SK-N-SH (cell line): ENCODE measurements at regions not wholly inside any gene's neighbourhood (a gene's known extent, or its start where the extent isn't known, plus 50 kb on each side); places are given as distances from the start of the nearest gene placed in this dataset.

Experiments
- CHD2 ChIP-seq: fragments of 150-350 bp; IDR thresholded peaks from 2 replicates; pipeline ENCODE4 v1.6.1; 2018; ENCODE audit warnings: low read length; ENCODE audit not compliant: partially characterized antibody
- CTCF ChIP-seq: fragments of 200-600 bp; sonication (generic); IDR thresholded peaks from 2 replicates; pipeline ENCODE4 v1.6.1; 2017; ENCODE audit warnings: antibody characterized with exemption, mild to moderate bottlenecking, moderate library complexity
- EP300 ChIP-seq, 2 experiments: IDR thresholded peaks; 2 replicates each; pipeline versions ENCODE4 v1.4.0 to v1.6.1; 2012; ENCODE audit warnings: borderline replicate concordance in 1 of 2, low read depth in 1 of 2, low read length in 1 of 2
- EZH2phosphoT487 ChIP-seq: fragments of 200-600 bp; sonication (generic); IDR thresholded peaks from 2 replicates; pipeline ENCODE4 v1.6.1; 2017; ENCODE audit warnings: low read depth, mixed run types, mild to moderate bottlenecking, antibody characterized with exemption, moderate library complexity, borderline replicate concordance
- FOXJ3 ChIP-seq: sonication (generic); formaldehyde crosslinking; IDR thresholded peaks from 2 replicates; pipeline ENCODE4 v1.5.1; 2020; ENCODE audit warnings: mild to moderate bottlenecking, missing genetic modification reagents
- JUND ChIP-seq: IDR thresholded peaks from 2 replicates; pipeline ENCODE4 v1.4.0; 2012
- NRF1 ChIP-seq: IDR thresholded peaks from 2 replicates; pipeline ENCODE4 v1.6.1; 2012; ENCODE audit warnings: low read depth, mild to moderate bottlenecking, low read length
- PBX3 ChIP-seq: IDR thresholded peaks from 2 replicates; pipeline ENCODE4; 2012
- RAD21 ChIP-seq: IDR thresholded peaks from 2 replicates; pipeline ENCODE4 v1.6.1; 2012; ENCODE audit warnings: mild to moderate bottlenecking, low read length
- SIN3A ChIP-seq: IDR thresholded peaks from 2 replicates; pipeline ENCODE4 v1.6.1; 2012; ENCODE audit warnings: low read depth, mild to moderate bottlenecking, low read length, moderate library complexity, borderline replicate concordance
- TAF1 ChIP-seq: IDR thresholded peaks from 2 replicates; pipeline ENCODE4 v1.6.1; 2012; ENCODE audit warnings: low read depth, mild to moderate bottlenecking, low read length, moderate library complexity, borderline replicate concordance
- USF1 ChIP-seq: IDR thresholded peaks from 2 replicates; pipeline ENCODE4 v1.4.0; 2012; ENCODE audit warnings: low read depth, borderline replicate concordance

- TF ChIP-seq CTCF (no peak), EP300 (IDR thresholded peaks at IDR 0.05; ENCODE audit: borderline replicate concordance in 1 of 2, low read depth in 1 of 2, low read length in 1 of 2) (no peak), FOXJ3 (no peak), TAF1 (no peak), PBX3 (no peak), CHD2 (no peak), EZH2phosphoT487 (no peak), NRF1 (no peak), JUND (no peak), RAD21 (no peak), SIN3A (no peak), USF1 (no peak)
These were observed 217.4 kb upstream of the TPM1 start for GRCh38 chr15:62825191-62825590.
